ENCODE measurements at regions not wholly inside any gene's neighbourhood (a gene's known extent, or its start where the extent isn't known, plus 50 kb on each side); places are given as distances from the start of the nearest gene placed in this dataset.
"Not testable (repeated sequence)": the region's sequence is repeated elsewhere in the genome, so short reads cannot be mapped to it uniquely, and the experiment has no call there.

- H3K4me1 Mint-ChIP-seq, result no peaks in the 10 kb centered on the region
- peaks cover 0 to 9% (median 4%) of the 10 kb centered on the region in 7 donors for H3K9me3 Mint-ChIP-seq
- DNase-seq, result no peak
- H3K27ac Mint-ChIP-seq, result no peak overlapping the region
- no peak for ATAC-seq (ENCODE audit: low read depth in 2 of 2)
- H3K27me3 Mint-ChIP-seq, result no peaks in the 10 kb centered on the region
- H3K4me3 Mint-ChIP-seq, result no peak overlapping the region
- H3K36me3 Mint-ChIP-seq, result no peaks in the 10 kb centered on the region
These were observed 167.4 kb upstream of the ITGA1 start for GRCh38 chr5:52620315-52620714.

GRCh38 chr5:52623291-52623690 is 164.4 kb upstream of the ITGA1 start:
- H3K27ac Mint-ChIP-seq, result no peak overlapping the region
- no peaks in the 10 kb centered on the region for H3K27me3 Mint-ChIP-seq
- no peaks in the 10 kb centered on the region for H3K36me3 Mint-ChIP-seq
- H3K4me1 Mint-ChIP-seq, result no peaks in the 10 kb centered on the region
- peaks cover 0 to 10% (median 4%) of the 10 kb centered on the region in 7 donors for H3K9me3 Mint-ChIP-seq
- DNase-seq, result no peak
- no peak overlapping the region for H3K4me3 Mint-ChIP-seq
- ATAC-seq (ENCODE audit: low read depth in 2 of 2), result no peak

GRCh38 chr5:52624291-52624690 is 163.4 kb upstream of the ITGA1 start:
- Mint-ChIP-seq H3K9me3 (peaks cover 0 to 10% (median 4%) of the 10 kb centered on the region in 7 donors), H3K4me3 (no peak overlapping the region), H3K36me3 (no peaks in the 10 kb centered on the region), H3K27ac (no peak overlapping the region), H3K27me3 (no peaks in the 10 kb centered on the region), H3K4me1 (no peaks in the 10 kb centered on the region)
- no peak for ATAC-seq (ENCODE audit: low read depth in 2 of 2)
- DNase-seq, result no peak

- H3K4me1 Mint-ChIP-seq, result no peaks in the 10 kb centered on the region
- H3K27me3 Mint-ChIP-seq, result no peaks in the 10 kb centered on the region
- H3K4me3 Mint-ChIP-seq, result no peak overlapping the region
- H3K27ac Mint-ChIP-seq, result no peak overlapping the region
- DNase-seq (no peak), ATAC-seq (ENCODE audit: low read depth in 2 of 2) (no peak)
- H3K36me3 Mint-ChIP-seq, result no peaks in the 10 kb centered on the region
- peaks cover 0 to 15% (median 3%) of the 10 kb centered on the region in 7 donors for H3K9me3 Mint-ChIP-seq
These were observed 161.4 kb upstream of the ITGA1 start for GRCh38 chr5:52626312-52626711.

- Mint-ChIP-seq H3K27me3 (no peaks in the 10 kb centered on the region), H3K4me3 (no peak overlapping the region), H3K9me3 (peaks cover 0 to 20% (median 3%) of the 10 kb centered on the region in 7 donors), H3K36me3 (no peaks in the 10 kb centered on the region), H3K4me1 (no peaks in the 10 kb centered on the region), H3K27ac (no peak overlapping the region)
- no peak for ATAC-seq (ENCODE audit: low read depth in 2 of 2)
- no peak for DNase-seq
These were observed 160.0 kb upstream of the ITGA1 start for GRCh38 chr5:52627740-52628139.

GRCh38 chr5:52632281-52632680 is 155.4 kb upstream of the ITGA1 start:
- H3K9me3 Mint-ChIP-seq, result peaks cover 2 to 13% (median 4%) of the 10 kb centered on the region in 7 donors
- no peaks in the 10 kb centered on the region for H3K36me3 Mint-ChIP-seq
- no peaks in the 10 kb centered on the region for H3K4me1 Mint-ChIP-seq
- DNase-seq, result no peak
- no peaks in the 10 kb centered on the region for H3K27me3 Mint-ChIP-seq
- H3K4me3 Mint-ChIP-seq, result no peak overlapping the region
- no peak for ATAC-seq (ENCODE audit: low read depth in 2 of 2)
- no peak overlapping the region for H3K27ac Mint-ChIP-seq

GRCh38 chr5:52634171-52634570 is 153.5 kb upstream of the ITGA1 start:
- DNase-seq; H3K27ac Mint-ChIP-seq; ATAC-seq (ENCODE audit: low read depth in 2 of 2); H3K27me3 Mint-ChIP-seq; H3K9me3 Mint-ChIP-seq; H3K4me3 Mint-ChIP-seq; H3K36me3 Mint-ChIP-seq; H3K4me1 Mint-ChIP-seq: not testable (repeated sequence)

GRCh38 chr5:52638732-52639131 is 149.0 kb upstream of the ITGA1 start:
- ATAC-seq (ENCODE audit: low read depth in 2 of 2) (no peak), DNase-seq (no peak)
- H3K36me3 Mint-ChIP-seq, result no peaks in the 10 kb centered on the region
- no peak overlapping the region for H3K4me3 Mint-ChIP-seq
- no peaks in the 10 kb centered on the region for H3K4me1 Mint-ChIP-seq
- H3K27me3 Mint-ChIP-seq, result no peaks in the 10 kb centered on the region
- H3K27ac Mint-ChIP-seq, result no peak overlapping the region
- peaks cover 2 to 19% (median 8%) of the 10 kb centered on the region in 7 donors for H3K9me3 Mint-ChIP-seq

GRCh38 chr5:52648726-52649125 is 139.0 kb upstream of the ITGA1 start:
- peaks cover 3 to 22% (median 15%) of the 10 kb centered on the region in 7 donors for H3K9me3 Mint-ChIP-seq
- H3K4me1 Mint-ChIP-seq, result no peaks in the 10 kb centered on the region
- H3K36me3 Mint-ChIP-seq, result peaks cover 0 to 4% of the 10 kb centered on the region in 2 donors
- H3K4me3 Mint-ChIP-seq, result no peak overlapping the region
- peaks cover 0 to 11% (median 4%) of the 10 kb centered on the region in 3 donors for H3K27me3 Mint-ChIP-seq
- DNase-seq (no peak), ATAC-seq (ENCODE audit: low read depth in 2 of 2) (no peak)
- H3K27ac Mint-ChIP-seq, result no peak overlapping the region

- Mint-ChIP-seq H3K4me3 (no peak overlapping the region), H3K9me3 (peaks cover 0 to 2% (median 0%) of the 10 kb centered on the region in 7 donors), H3K36me3 (no peaks in the 10 kb centered on the region), H3K27ac (no peak overlapping the region), H3K27me3 (peaks cover 0 to 19% (median 13%) of the 10 kb centered on the region in 3 donors), H3K4me1 (no peaks in the 10 kb centered on the region)
- DNase-seq (no peak), ATAC-seq (ENCODE audit: low read depth in 2 of 2) (no peak)
These were observed 132.6 kb upstream of the ITGA1 start for GRCh38 chr5:52655163-52655562.

GRCh38 chr5:52656569-52657246 is 131.0 kb upstream of the ITGA1 start:
- no peak overlapping the region for H3K27ac Mint-ChIP-seq
- H3K4me1 Mint-ChIP-seq, result no peaks in the 10 kb centered on the region
- H3K4me3 Mint-ChIP-seq, result no peak overlapping the region
- H3K9me3 Mint-ChIP-seq, result peaks cover 0 to 2% (median 0%) of the 10 kb centered on the region in 7 donors
- no peaks in the 10 kb centered on the region for H3K36me3 Mint-ChIP-seq
- H3K27me3 Mint-ChIP-seq, result peaks cover 0 to 19% (median 9%) of the 10 kb centered on the region in 3 donors
- DNase-seq, result no peak
- no peak for ATAC-seq (ENCODE audit: low read depth in 2 of 2)

- Mint-ChIP-seq H3K27ac (no peak overlapping the region), H3K4me1 (no peaks in the 10 kb centered on the region), H3K27me3 (peaks cover 0 to 19% (median 9%) of the 10 kb centered on the region in 3 donors), H3K36me3 (no peaks in the 10 kb centered on the region), H3K9me3 (peaks cover 0 to 2% (median 0%) of the 10 kb centered on the region in 7 donors), H3K4me3 (no peak overlapping the region)
- ATAC-seq (ENCODE audit: low read depth in 2 of 2) (no peak), DNase-seq (peak; percentile 2)
These were observed 130.5 kb upstream of the ITGA1 start for GRCh38 chr5:52657247-52657645.

GRCh38 chr5:52658246-52658645 is 129.5 kb upstream of the ITGA1 start:
- H3K4me3 Mint-ChIP-seq, result peak overlapping the region in 1 of 8 donors; percentile 1
- no peaks in the 10 kb centered on the region for H3K4me1 Mint-ChIP-seq
- H3K9me3 Mint-ChIP-seq, result peaks cover 0 to 2% (median 0%) of the 10 kb centered on the region in 7 donors
- ATAC-seq (ENCODE audit: low read depth in 2 of 2) (no peak), DNase-seq (no peak)
- no peak overlapping the region for H3K27ac Mint-ChIP-seq
- H3K36me3 Mint-ChIP-seq, result no peaks in the 10 kb centered on the region
- peaks cover 0 to 10% (median 9%) of the 10 kb centered on the region in 3 donors for H3K27me3 Mint-ChIP-seq

GRCh38 chr5:52660621-52661020 is 127.1 kb upstream of the ITGA1 start:
- Mint-ChIP-seq H3K4me3 (no peak overlapping the region), H3K27ac (no peak overlapping the region), H3K27me3 (peaks cover 0 to 5% (median 0%) of the 10 kb centered on the region in 3 donors), H3K36me3 (no peaks in the 10 kb centered on the region), H3K4me1 (no peaks in the 10 kb centered on the region), H3K9me3 (peaks cover 0 to under 1% (median 0%) of the 10 kb centered on the region in 7 donors)
- ATAC-seq (ENCODE audit: low read depth in 2 of 2) (no peak), DNase-seq (no peak)

Measured in naive B cell (primary cell).